Nephron progenitor cell (in vitro differentiated cells): ENCODE measurements at regions not wholly inside any gene's neighbourhood (a gene's known extent, or its start where the extent isn't known, plus 50 kb on each side); places are given as distances from the start of the nearest gene placed in this dataset.

Experiments used
- DNase-seq: peaks from one replicate; pipeline ENCODE4 v3.0.0; 2021
- H3K27ac Mint-ChIP-seq: 2 replicates; pipeline ENCODE4 v1.8.0; 2021; ENCODE audit warnings: mild to moderate bottlenecking, moderate library complexity, mixed read lengths
- H3K27me3 Mint-ChIP-seq: 2 replicates; pipeline ENCODE4 v1.8.0; 2021; ENCODE audit warnings: mild to moderate bottlenecking, low read depth, mixed read lengths; ENCODE audit not compliant: poor library complexity
- H3K36me3 Mint-ChIP-seq: 2 replicates; pipeline ENCODE4 v1.8.0; 2021; ENCODE audit warnings: low read depth, mixed read lengths
- H3K4me1 Mint-ChIP-seq: 2 replicates; pipeline ENCODE4 v1.8.0; 2021; ENCODE audit warnings: mixed read lengths
- H3K4me3 Mint-ChIP-seq: 2 replicates; pipeline ENCODE4 v1.8.0; 2021; ENCODE audit warnings: mild to moderate bottlenecking, moderate library complexity, mixed read lengths
- H3K9me3 Mint-ChIP-seq: 2 replicates; pipeline ENCODE4 v1.8.0; 2021; ENCODE audit warnings: mild to moderate bottlenecking, moderate library complexity, mixed read lengths
- TF ChIP-seq, protein P1 (sequence below): fragments of 200-600 bp; sonication (generic); IDR thresholded peaks from 2 replicates; pipeline ENCODE4 v1.5.0; 2021; ENCODE audit warnings: antibody characterized with exemption

DNA sequence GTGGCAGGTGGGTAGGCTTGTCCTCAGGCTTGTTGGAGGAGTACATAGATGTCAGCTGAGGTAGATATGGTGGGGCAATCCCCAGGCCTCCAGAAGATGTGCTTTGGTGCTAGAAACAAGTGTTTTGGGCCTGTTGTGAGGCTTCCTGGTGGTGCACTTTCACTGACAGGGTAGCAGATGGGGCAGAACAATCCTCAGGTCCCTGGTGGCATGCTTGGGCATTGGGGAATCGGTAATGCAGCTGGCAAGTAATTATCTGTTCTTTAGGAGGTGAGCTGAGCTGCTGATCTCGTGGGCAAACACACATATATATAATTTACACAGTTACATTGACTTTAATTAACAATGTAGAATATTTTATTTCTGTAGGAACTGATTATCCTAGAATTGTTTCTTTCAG lies 458.7 kb downstream of the BMP2 start:
- no peak overlapping the region for H3K4me3 Mint-ChIP-seq
- DNase-seq = no peak
- no peak overlapping the region for H3K27ac Mint-ChIP-seq
- H3K9me3 Mint-ChIP-seq = peaks cover 33% of the 10 kb centered on the region
- TF ChIP-seq, protein P1, sequence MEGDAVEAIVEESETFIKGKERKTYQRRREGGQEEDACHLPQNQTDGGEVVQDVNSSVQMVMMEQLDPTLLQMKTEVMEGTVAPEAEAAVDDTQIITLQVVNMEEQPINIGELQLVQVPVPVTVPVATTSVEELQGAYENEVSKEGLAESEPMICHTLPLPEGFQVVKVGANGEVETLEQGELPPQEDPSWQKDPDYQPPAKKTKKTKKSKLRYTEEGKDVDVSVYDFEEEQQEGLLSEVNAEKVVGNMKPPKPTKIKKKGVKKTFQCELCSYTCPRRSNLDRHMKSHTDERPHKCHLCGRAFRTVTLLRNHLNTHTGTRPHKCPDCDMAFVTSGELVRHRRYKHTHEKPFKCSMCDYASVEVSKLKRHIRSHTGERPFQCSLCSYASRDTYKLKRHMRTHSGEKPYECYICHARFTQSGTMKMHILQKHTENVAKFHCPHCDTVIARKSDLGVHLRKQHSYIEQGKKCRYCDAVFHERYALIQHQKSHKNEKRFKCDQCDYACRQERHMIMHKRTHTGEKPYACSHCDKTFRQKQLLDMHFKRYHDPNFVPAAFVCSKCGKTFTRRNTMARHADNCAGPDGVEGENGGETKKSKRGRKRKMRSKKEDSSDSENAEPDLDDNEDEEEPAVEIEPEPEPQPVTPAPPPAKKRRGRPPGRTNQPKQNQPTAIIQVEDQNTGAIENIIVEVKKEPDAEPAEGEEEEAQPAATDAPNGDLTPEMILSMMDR = no peak
- no peaks in the 10 kb centered on the region for H3K27me3 Mint-ChIP-seq
- H3K36me3 Mint-ChIP-seq = no peaks in the 10 kb centered on the region
- no peaks in the 10 kb centered on the region for H3K4me1 Mint-ChIP-seq

DNA sequence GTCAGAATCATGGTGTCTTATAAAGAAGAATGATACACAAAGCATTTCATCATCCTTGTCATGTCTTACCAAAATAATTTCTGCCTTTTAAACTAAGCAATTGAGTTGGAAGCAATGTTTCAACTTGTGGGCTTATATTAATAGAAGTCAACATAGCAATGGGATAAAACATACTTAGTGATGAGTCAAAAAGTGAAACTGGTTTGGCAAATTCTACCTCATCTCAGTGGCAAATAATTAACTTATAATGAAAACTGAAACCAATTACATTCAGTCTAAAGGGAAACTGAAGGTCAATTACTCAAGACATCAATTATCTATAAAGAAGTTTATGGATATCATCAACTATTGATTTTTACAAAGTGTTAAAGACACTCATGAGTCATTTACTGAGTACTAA lies 463.8 kb downstream of the BMP2 start:
- peaks cover 5% of the 10 kb centered on the region for H3K36me3 Mint-ChIP-seq
- TF ChIP-seq, protein P1 = no peak
- no peak overlapping the region for H3K4me3 Mint-ChIP-seq
- no peak for DNase-seq
- H3K4me1 Mint-ChIP-seq = no peaks in the 10 kb centered on the region
- H3K27me3 Mint-ChIP-seq = no peaks in the 10 kb centered on the region
- no peak overlapping the region for H3K27ac Mint-ChIP-seq
- H3K9me3 Mint-ChIP-seq = peaks cover 25% of the 10 kb centered on the region

DNA sequence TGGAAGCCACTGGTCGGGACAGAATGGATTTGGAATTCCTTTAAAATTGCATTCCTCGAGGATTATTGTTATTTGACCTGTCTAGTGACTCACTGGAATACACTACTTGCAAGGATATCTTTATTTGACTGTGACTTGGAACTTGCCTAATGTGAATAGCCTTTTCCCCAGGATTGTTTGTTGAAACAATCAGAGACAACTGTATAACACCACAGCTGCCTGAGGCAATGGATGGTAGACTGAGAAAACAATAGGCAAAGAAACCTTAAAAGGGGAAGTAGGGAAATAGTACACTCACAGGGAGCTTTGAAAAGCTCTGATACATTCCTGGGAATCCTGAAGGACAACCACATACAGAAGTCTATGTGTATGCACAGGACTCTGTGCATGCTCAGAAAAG lies 465.3 kb downstream of the BMP2 start:
- Mint-ChIP-seq H3K4me1 (no peaks in the 10 kb centered on the region), H3K27me3 (no peaks in the 10 kb centered on the region), H3K27ac (no peak overlapping the region), H3K36me3 (peaks cover 5% of the 10 kb centered on the region), H3K9me3 (peaks cover 25% of the 10 kb centered on the region), H3K4me3 (no peak overlapping the region)
- no peak for DNase-seq
- TF ChIP-seq, protein P1 = no peak

DNA sequence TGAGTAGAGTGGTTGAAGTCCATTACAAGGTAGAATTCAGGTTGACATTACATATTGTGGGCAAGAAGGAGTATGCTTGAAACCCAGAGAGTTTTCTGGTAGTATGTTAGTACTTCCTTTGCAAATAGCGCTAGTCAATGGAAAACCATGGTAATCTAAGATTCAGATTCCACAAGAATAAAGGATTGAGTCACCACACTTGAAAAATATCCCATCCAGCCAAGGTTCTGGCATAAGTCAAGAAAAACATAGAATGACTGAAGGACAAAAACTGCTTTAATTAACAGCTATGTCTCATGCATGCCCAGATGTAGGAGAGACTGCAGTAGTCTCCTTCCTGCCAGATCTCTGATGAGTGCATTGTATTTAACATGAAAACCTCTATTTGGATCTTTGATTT lies 469.8 kb downstream of the BMP2 start:
- DNase-seq = no peak
- peaks cover 3% of the 10 kb centered on the region for H3K27me3 Mint-ChIP-seq
- peaks cover 5% of the 10 kb centered on the region for H3K36me3 Mint-ChIP-seq
- H3K4me1 Mint-ChIP-seq = no peaks in the 10 kb centered on the region
- peaks cover 22% of the 10 kb centered on the region for H3K9me3 Mint-ChIP-seq
- H3K4me3 Mint-ChIP-seq = no peak overlapping the region
- TF ChIP-seq, protein P1 = no peak
- no peak overlapping the region for H3K27ac Mint-ChIP-seq

DNA sequence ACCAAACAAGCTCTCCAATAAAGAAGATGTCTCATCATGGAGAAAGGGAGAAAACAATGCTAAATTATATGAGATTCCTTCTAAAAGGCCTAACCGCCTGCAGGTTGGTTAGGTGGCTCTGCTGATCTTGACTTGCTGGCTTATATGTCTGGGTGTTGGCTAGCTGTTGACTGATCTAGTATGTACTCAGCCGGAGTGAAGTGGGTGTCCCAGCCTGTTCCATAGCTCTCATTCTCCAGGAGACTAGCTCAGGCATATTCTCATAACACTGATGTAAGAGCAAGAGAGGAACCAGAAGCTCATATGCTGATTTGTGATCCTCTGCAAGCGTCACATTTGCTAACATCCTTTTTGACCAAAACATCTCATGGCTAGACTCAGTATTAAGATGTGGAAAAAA lies 473.0 kb downstream of the BMP2 start:
- H3K4me1 Mint-ChIP-seq = no peaks in the 10 kb centered on the region
- TF ChIP-seq, protein P1 = no peak
- H3K4me3 Mint-ChIP-seq = no peak overlapping the region
- H3K27me3 Mint-ChIP-seq = peaks cover 3% of the 10 kb centered on the region
- no peaks in the 10 kb centered on the region for H3K9me3 Mint-ChIP-seq
- no peak for DNase-seq
- H3K27ac Mint-ChIP-seq = no peak overlapping the region
- H3K36me3 Mint-ChIP-seq = no peaks in the 10 kb centered on the region

DNA sequence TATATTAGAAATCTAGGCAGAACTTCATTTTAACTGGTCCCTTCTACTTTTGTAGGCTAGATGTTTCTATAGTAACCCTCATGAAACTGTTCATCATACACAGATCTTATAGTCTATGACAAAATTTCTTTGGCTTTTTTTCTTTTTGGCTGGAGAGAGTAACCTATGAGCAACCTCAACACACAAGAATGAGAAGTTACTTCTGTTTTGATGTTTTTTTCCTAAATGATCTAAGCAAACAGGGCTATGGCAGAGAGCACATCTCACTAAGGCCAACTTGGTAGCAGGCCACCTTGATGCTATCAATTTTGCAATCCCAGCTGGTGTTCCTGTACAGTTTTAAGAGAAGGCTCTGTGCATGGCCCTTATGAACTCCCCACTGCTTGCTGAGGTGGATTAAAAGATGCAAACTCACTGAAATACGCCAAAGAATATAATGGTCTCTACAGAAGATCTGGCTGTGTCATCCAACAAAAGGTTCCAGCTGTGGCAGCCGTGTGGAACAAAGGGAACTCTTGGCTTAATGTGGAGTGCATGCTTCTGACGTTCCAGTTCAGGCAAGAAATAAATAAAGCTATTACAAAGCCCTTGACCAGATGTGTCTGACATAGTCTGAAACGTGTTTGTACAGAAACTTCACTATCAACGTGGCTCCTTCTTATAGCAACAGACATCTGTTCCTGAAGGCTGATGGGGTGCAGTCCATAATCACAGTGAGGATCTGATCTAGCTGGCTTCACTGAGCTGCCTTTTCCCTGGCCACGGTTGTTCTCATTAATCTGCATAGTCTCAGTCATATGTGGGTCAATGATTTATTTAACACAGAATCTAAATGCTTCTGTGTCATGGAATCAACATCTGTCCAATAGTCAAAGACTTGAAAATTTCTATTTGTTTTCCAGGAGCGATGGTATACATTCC lies 481.1 kb downstream of the BMP2 start:
- TF ChIP-seq, protein P1 = no peak
- DNase-seq = no peak
- Mint-ChIP-seq H3K27ac (no peak overlapping the region), H3K27me3 (no peaks in the 10 kb centered on the region), H3K9me3 (no peaks in the 10 kb centered on the region), H3K4me1 (no peaks in the 10 kb centered on the region), H3K36me3 (no peaks in the 10 kb centered on the region), H3K4me3 (no peak overlapping the region)
